ENCODE measurements at regions not wholly inside any gene's neighbourhood (a gene's known extent, or its start where the extent isn't known, plus 50 kb on each side); places are given as distances from the start of the nearest gene placed in this dataset.

DNA sequence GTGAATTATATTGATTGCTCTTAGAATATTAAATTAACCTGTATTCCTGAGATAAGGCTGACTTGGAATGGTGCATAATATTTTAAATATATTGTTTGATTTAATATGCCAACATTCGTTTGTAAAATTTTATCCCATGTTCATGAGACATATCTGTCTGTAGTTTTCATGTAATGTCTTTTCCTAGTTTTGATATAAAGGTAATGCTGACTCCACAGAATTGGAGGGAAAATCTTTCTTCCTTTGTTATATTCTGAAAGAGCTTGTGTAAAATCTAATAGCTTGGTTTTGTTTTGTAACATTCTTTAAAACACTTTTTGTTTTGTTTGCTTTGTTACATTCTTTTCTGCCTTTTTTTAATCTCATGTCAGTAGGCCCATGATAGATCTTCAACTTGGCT is 657.0 kb downstream of the DNAJB9 start:
- TF ChIP-seq, protein P1, sequence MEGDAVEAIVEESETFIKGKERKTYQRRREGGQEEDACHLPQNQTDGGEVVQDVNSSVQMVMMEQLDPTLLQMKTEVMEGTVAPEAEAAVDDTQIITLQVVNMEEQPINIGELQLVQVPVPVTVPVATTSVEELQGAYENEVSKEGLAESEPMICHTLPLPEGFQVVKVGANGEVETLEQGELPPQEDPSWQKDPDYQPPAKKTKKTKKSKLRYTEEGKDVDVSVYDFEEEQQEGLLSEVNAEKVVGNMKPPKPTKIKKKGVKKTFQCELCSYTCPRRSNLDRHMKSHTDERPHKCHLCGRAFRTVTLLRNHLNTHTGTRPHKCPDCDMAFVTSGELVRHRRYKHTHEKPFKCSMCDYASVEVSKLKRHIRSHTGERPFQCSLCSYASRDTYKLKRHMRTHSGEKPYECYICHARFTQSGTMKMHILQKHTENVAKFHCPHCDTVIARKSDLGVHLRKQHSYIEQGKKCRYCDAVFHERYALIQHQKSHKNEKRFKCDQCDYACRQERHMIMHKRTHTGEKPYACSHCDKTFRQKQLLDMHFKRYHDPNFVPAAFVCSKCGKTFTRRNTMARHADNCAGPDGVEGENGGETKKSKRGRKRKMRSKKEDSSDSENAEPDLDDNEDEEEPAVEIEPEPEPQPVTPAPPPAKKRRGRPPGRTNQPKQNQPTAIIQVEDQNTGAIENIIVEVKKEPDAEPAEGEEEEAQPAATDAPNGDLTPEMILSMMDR (IDR thresholded peaks at IDR 0.05), result no peak
- TF ChIP-seq POLR2A (IDR thresholded peaks at IDR 0.05), result no peak

Data from body of pancreas (tissue), 4 donors.